SK-N-SH (cell line): ENCODE measurements at regions not wholly inside any gene's neighbourhood (a gene's known extent, or its start where the extent isn't known, plus 50 kb on each side); places are given as distances from the start of the nearest gene placed in this dataset.
"Not testable (repeated sequence)": the region's sequence is repeated elsewhere in the genome, so short reads cannot be mapped to it uniquely, and the experiment has no call there.

Experiments used
- CTCF ChIA-PET: fragments of 300-600, 350-600 bp; formaldehyde crosslinking; extraction: SDS; loops from one replicate; lab custom pipeline; 2021; lab: Yijun Ruan, JAX
- POLR2A ChIA-PET: fragments of 350-600 bp; sonication (Branson Sonifier 250); formaldehyde crosslinking; extraction: SDS; loops from one replicate; lab custom pipeline; 2020; ENCODE audit warnings: antibody characterized with exemption, inconsistent platforms; lab: Yijun Ruan, JAX
- DNase-seq: peaks from one replicate; pipeline ENCODE4 v3.0.0; 2012
- H2AFZ ChIP-seq: fragments of 200-600 bp; sonication (generic); 2 replicates; pipeline ENCODE4 v1.8.1; 2016; ENCODE audit warnings: antibody characterized with exemption, mild to moderate bottlenecking, low read depth
- H3F3A ChIP-seq: fragments of 200-600 bp; sonication (generic); replicated peaks from 2 replicates; pipeline ENCODE3; 2016; ENCODE audit warnings: antibody characterized with exemption, mild to moderate bottlenecking; ENCODE audit not compliant: insufficient read depth
- H3K27ac ChIP-seq, 2 experiments: fragments of 200-500 bp in 1 of 2; fragments of 200-600 bp in 1 of 2; sonication (Bioruptor generic) in 1 of 2; sonication (generic), shearing (Covaris generic) in 1 of 2; 2 replicates each; pipeline versions ENCODE4 v1.5.1 to v1.6.1; 2014 to 2016; ENCODE audit warnings: low read depth in 2 of 2, inconsistent platforms in 1 of 2, low read length in 1 of 2, mild to moderate bottlenecking in 1 of 2, mixed read lengths in 1 of 2
- H3K27me3 ChIP-seq: fragments of 200-600 bp; sonication (generic), shearing (Covaris generic); 2 replicates; pipeline ENCODE4 v1.6.1; 2016; ENCODE audit warnings: mixed run types; ENCODE audit not compliant: insufficient read depth
- H3K36me3 ChIP-seq, 2 experiments: fragments of 200-500 bp in 1 of 2; fragments of 200-600 bp in 1 of 2; sonication (Bioruptor generic) in 1 of 2; sonication (generic) in 1 of 2; replicated peaks in 1 of 2; 2 replicates each; pipeline versions ENCODE3 to v1.5.1; 2014 to 2016; ENCODE audit warnings: low read length in 1 of 2, mild to moderate bottlenecking in 1 of 2; ENCODE audit not compliant: insufficient read depth in 2 of 2, control insufficient read depth in 1 of 2
- H3K4me1 ChIP-seq, 2 experiments: fragments of 200-500 bp in 1 of 2; fragments of 200-600 bp in 1 of 2; sonication (Bioruptor generic) in 1 of 2; sonication (generic), shearing (Covaris generic) in 1 of 2; 2 replicates each; pipeline versions ENCODE4 v1.5.1 to v1.6.1; 2014 to 2016; ENCODE audit warnings: low read depth in 1 of 2, low read length in 1 of 2, mixed run types in 1 of 2; ENCODE audit not compliant: insufficient read depth in 2 of 2, control insufficient read depth in 1 of 2
- H3K4me2 ChIP-seq: fragments of 200-600 bp; sonication (generic), shearing (Covaris generic); 2 replicates; pipeline ENCODE4 v1.6.1; 2017; ENCODE audit warnings: mixed run types
- H3K4me3 ChIP-seq, 2 experiments: fragments of 200-500 bp in 1 of 2; fragments of 200-600 bp in 1 of 2; sonication (Bioruptor generic) in 1 of 2; sonication (generic), shearing (Covaris generic) in 1 of 2; 2 replicates each; pipeline versions ENCODE4 v1.5.1 to v1.8.1; 2014 to 2016; ENCODE audit warnings: low read depth in 2 of 2, inconsistent platforms in 1 of 2, low read length in 1 of 2, mild to moderate bottlenecking in 1 of 2, mixed read lengths in 1 of 2, moderate library complexity in 1 of 2
- H3K79me2 ChIP-seq: fragments of 200-600 bp; sonication (generic); 2 replicates; pipeline ENCODE4 v1.8.1; 2017; ENCODE audit warnings: mild to moderate bottlenecking; ENCODE audit not compliant: insufficient read depth
- H3K9ac ChIP-seq: fragments of 200-600 bp; sonication (generic); 2 replicates; pipeline ENCODE4 v1.6.1; 2017; ENCODE audit warnings: mixed run types
- H3K9me2 ChIP-seq: fragments of 200-600 bp; sonication (generic); 2 replicates; pipeline ENCODE4 v1.6.1; 2017; ENCODE audit warnings: mixed run types
- H3K9me3 ChIP-seq: fragments of 200-600 bp; sonication (generic); 2 replicates; pipeline ENCODE4 v1.6.1; 2017; ENCODE audit warnings: mixed run types, mild to moderate bottlenecking, moderate library complexity
- H4K20me1 ChIP-seq: fragments of 200-600 bp; sonication (generic); 2 replicates; pipeline ENCODE4 v1.6.1; 2017; ENCODE audit warnings: mild to moderate bottlenecking, mixed run types; ENCODE audit not compliant: insufficient read depth
- CHD2 ChIP-seq: fragments of 150-350 bp; IDR thresholded peaks from 2 replicates; pipeline ENCODE4 v1.6.1; 2018; ENCODE audit warnings: low read length; ENCODE audit not compliant: partially characterized antibody
- CTCF ChIP-seq: fragments of 200-600 bp; sonication (generic); IDR thresholded peaks from 2 replicates; pipeline ENCODE4 v1.6.1; 2017; ENCODE audit warnings: antibody characterized with exemption, mild to moderate bottlenecking, moderate library complexity
- ELF1 ChIP-seq: IDR thresholded peaks from 2 replicates; pipeline ENCODE4 v1.4.0; 2012
- EZH2phosphoT487 ChIP-seq: fragments of 200-600 bp; sonication (generic); IDR thresholded peaks from 2 replicates; pipeline ENCODE4 v1.6.1; 2017; ENCODE audit warnings: low read depth, mixed run types, mild to moderate bottlenecking, antibody characterized with exemption, moderate library complexity, borderline replicate concordance
- FOXM1 ChIP-seq: IDR thresholded peaks from 2 replicates; pipeline ENCODE4 v1.4.0; 2012; ENCODE audit warnings: low read depth, mild to moderate bottlenecking
- IRF3 ChIP-seq: fragments of 150-350 bp; IDR thresholded peaks from 2 replicates; pipeline ENCODE4 v1.6.1; 2016; ENCODE audit warnings: mild to moderate bottlenecking, low read depth, low read length
- JUND ChIP-seq: IDR thresholded peaks from 2 replicates; pipeline ENCODE4 v1.4.0; 2012
- MAX ChIP-seq: IDR thresholded peaks from 2 replicates; pipeline ENCODE4 v1.4.0; 2012; ENCODE audit warnings: low read depth
- MXI1 ChIP-seq: IDR thresholded peaks from 2 replicates; pipeline ENCODE4 v1.6.1; 2012; ENCODE audit warnings: mild to moderate bottlenecking, low read depth, low read length, improper control_type of control experiment
- NFIC ChIP-seq: IDR thresholded peaks from 2 replicates; pipeline ENCODE4 v1.4.0; 2012; ENCODE audit warnings: borderline replicate concordance
- NRF1 ChIP-seq: IDR thresholded peaks from 2 replicates; pipeline ENCODE4 v1.6.1; 2012; ENCODE audit warnings: low read depth, mild to moderate bottlenecking, low read length
- PBX3 ChIP-seq: IDR thresholded peaks from 2 replicates; pipeline ENCODE4; 2012
- POLR2AphosphoS5 ChIP-seq: IDR thresholded peaks from 2 replicates; pipeline ENCODE4 v1.6.1; 2012; ENCODE audit warnings: low read depth, low read length
- REST ChIP-seq: IDR thresholded peaks from 2 replicates; pipeline ENCODE4 v1.6.1; 2012; ENCODE audit warnings: mild to moderate bottlenecking, low read depth, low read length, moderate library complexity
- SIN3A ChIP-seq: IDR thresholded peaks from 2 replicates; pipeline ENCODE4 v1.6.1; 2012; ENCODE audit warnings: low read depth, mild to moderate bottlenecking, low read length, moderate library complexity, borderline replicate concordance
- TAF1 ChIP-seq: IDR thresholded peaks from 2 replicates; pipeline ENCODE4 v1.6.1; 2012; ENCODE audit warnings: low read depth, mild to moderate bottlenecking, low read length, moderate library complexity, borderline replicate concordance
- TEAD4 ChIP-seq: IDR thresholded peaks from 2 replicates; pipeline ENCODE4 v1.4.0; 2012; ENCODE audit warnings: mild to moderate bottlenecking, borderline replicate concordance; ENCODE audit not compliant: insufficient read depth
- USF1 ChIP-seq: IDR thresholded peaks from 2 replicates; pipeline ENCODE4 v1.4.0; 2012; ENCODE audit warnings: low read depth, borderline replicate concordance
- USF2 ChIP-seq: fragments of 150-350 bp; IDR thresholded peaks from 2 replicates; pipeline ENCODE4 v1.6.1; 2017; ENCODE audit warnings: antibody characterized with exemption, low read length, low read depth, borderline replicate concordance
- WGBS: methylation state at CpG from one replicate; pipeline ENCODE4 v1.1.6; 2017; ENCODE audit warnings: low lambda C conversion rate; 5-methylcytosine and 5-hydroxymethylcytosine counted together

GRCh38 chr10:30704026-30704600 is 74.6 kb upstream of the LYZL2 start:
- Histone ChIP-seq H3K9ac (no peak overlapping the region), H3K9me3 (no peaks in the 10 kb centered on the region), H2AFZ (no peak overlapping the region), H3K36me3 (no peaks in the 10 kb centered on the region), H3K4me2 (no peak overlapping the region), H3K27me3 (no peaks in the 10 kb centered on the region), H3K79me2 (no peaks in the 10 kb centered on the region), H3K9me2 (no peaks in the 10 kb centered on the region), H3F3A (no peaks in the 10 kb centered on the region), H4K20me1 (no peaks in the 10 kb centered on the region), H3K4me3 (no peak overlapping the region), H3K4me1 (peaks cover 6 to 16% of the 10 kb centered on the region in 2 experiments; a peak in 3 of 4 replicates), H3K27ac (no peak overlapping the region)
- POLR2A ChIA-PET, result no interaction called here
- WGBS, result 83% methylated on average over 10 of the region's 11 CpGs
- TF ChIP-seq TAF1, result no peak
- TF ChIP-seq EZH2phosphoT487, result no peak
- no peak for TF ChIP-seq NRF1
- TF ChIP-seq POLR2AphosphoS5, result no peak
- no peak for TF ChIP-seq IRF3
- no peak for TF ChIP-seq USF2
- no peak for TF ChIP-seq CHD2
- no peak for TF ChIP-seq MAX
- TF ChIP-seq MXI1, result no peak
- no peak for TF ChIP-seq USF1
- no peak for TF ChIP-seq SIN3A
- TF ChIP-seq CTCF, result no peak
- no peak for TF ChIP-seq NFIC
- TF ChIP-seq JUND, result no peak
- TF ChIP-seq TEAD4, result no peak
- TF ChIP-seq PBX3, result no peak
- no peak for TF ChIP-seq ELF1
- TF ChIP-seq REST, result no peak
- TF ChIP-seq FOXM1, result no peak
- CTCF ChIA-PET, result no interaction called here
- DNase-seq, result no peak

- CTCF ChIA-PET, result interaction anchor here (1.0 to 2.5 kb wide), 2 partner anchors 16 to 33 kb away, joined by 3 to 11 read pairs; no protein-coding TSS in a partner anchor
- not testable (repeated sequence) for H2AFZ ChIP-seq
- 88% methylated on average over 7 of the region's 7 CpGs for WGBS
Measured at GRCh38 chr10:30703446-30703845, 73.9 kb upstream of the LYZL2 start.

More at GRCh38 chr10:30703446-30703845, 73.9 kb upstream of the LYZL2 start:
- not testable (repeated sequence) for H4K20me1 ChIP-seq, H3K27me3 ChIP-seq, H3K4me3 ChIP-seq, H3K27ac ChIP-seq, H3K9ac ChIP-seq, H3K9me3 ChIP-seq, H3K79me2 ChIP-seq, H3F3A ChIP-seq, H3K36me3 ChIP-seq, H3K9me2 ChIP-seq, H3K4me2 ChIP-seq, DNase-seq
- peaks cover 6 to 16% of the 10 kb centered on the region in 2 experiments; a peak in 3 of 4 replicates for H3K4me1 ChIP-seq
- POLR2A ChIA-PET, result interaction anchor here (0.7 kb wide), 1 partner anchor 896 kb away, joined by 4 read pairs; no protein-coding TSS in a partner anchor
